ENCODE measurements at regions not wholly inside any gene's neighbourhood (a gene's known extent, or its start where the extent isn't known, plus 50 kb on each side); places are given as distances from the start of the nearest gene placed in this dataset.

- DNase-seq: no peak
Observed at GRCh38 chr1:2935751-2936390, 85.4 kb upstream of the ACTRT2 start.

- DNase-seq: no peak
Observed at GRCh38 chr1:2936559-2937515, 84.4 kb upstream of the ACTRT2 start.

- DNase-seq: no peak
Observed at GRCh38 chr1:2937805-2938204, 83.5 kb upstream of the ACTRT2 start.

- DNase-seq: no peak
Observed at GRCh38 chr1:2939041-2939552, 82.2 kb upstream of the ACTRT2 start.

GRCh38 chr1:2940178-2940577, 81.1 kb upstream of the ACTRT2 start:
- no peak for DNase-seq

GRCh38 chr1:2941040-2941439, 80.2 kb upstream of the ACTRT2 start:
- no peak for DNase-seq

- DNase-seq: no peak
Observed at GRCh38 chr1:2941907-2942306, 79.4 kb upstream of the ACTRT2 start.

- no peak for DNase-seq
Observed at GRCh38 chr1:2942410-2942809, 78.9 kb upstream of the ACTRT2 start.

GRCh38 chr1:2943686-2944260, 77.5 kb upstream of the ACTRT2 start:
- no peak for DNase-seq

GRCh38 chr1:2944705-2945104, 76.6 kb upstream of the ACTRT2 start:
- DNase-seq: no peak

GRCh38 chr1:2945821-2946231, 75.4 kb upstream of the ACTRT2 start:
- DNase-seq: no peak

GRCh38 chr1:2946291-2946690, 75.0 kb upstream of the ACTRT2 start:
- no peak for DNase-seq

GRCh38 chr1:2946999-2947690, 74.1 kb upstream of the ACTRT2 start:
- no peak for DNase-seq

- DNase-seq: no peak
Observed at GRCh38 chr1:2948001-2948750, 73.1 kb upstream of the ACTRT2 start.

- DNase-seq: no peak
Observed at GRCh38 chr1:2948751-2949680, 72.3 kb upstream of the ACTRT2 start.

- DNase-seq: no peak
Observed at GRCh38 chr1:2949966-2950925, 71.0 kb upstream of the ACTRT2 start.

- no peak for DNase-seq
Observed at GRCh38 chr1:2950926-2951305, 70.4 kb upstream of the ACTRT2 start.

- DNase-seq: no peak
Observed at GRCh38 chr1:2951856-2952255, 69.4 kb upstream of the ACTRT2 start.

GRCh38 chr1:2952371-2952770, 68.9 kb upstream of the ACTRT2 start:
- DNase-seq: no peak

GRCh38 chr1:2952992-2953391, 68.3 kb upstream of the ACTRT2 start:
- no peak for DNase-seq
